Keratinocyte (primary cell): ENCODE measurements at regions not wholly inside any gene's neighbourhood (a gene's known extent, or its start where the extent isn't known, plus 50 kb on each side); places are given as distances from the start of the nearest gene placed in this dataset.

Experiments
- DNase-seq: peaks from one replicate; pipeline ENCODE4 v3.0.0-alpha.2; 2011; ENCODE audit warnings: low read depth, missing footprints, low spot score
- FAIRE-seq: peaks from 2 replicates; lab custom pipeline; 2011; peaks lifted over from hg19 to GRCh38; lab: Jason Lieb, UNC
- H2AFZ ChIP-seq: 2 replicates; pipeline ENCODE4 v1.6.0; 2012; ENCODE audit warnings: low read length, control low read depth, inconsistent platforms; ENCODE audit not compliant: control insufficient read depth
- H3K27ac ChIP-seq: 2 replicates; pipeline ENCODE4 v1.5.1; 2011; ENCODE audit warnings: low read length; ENCODE audit not compliant: control insufficient read depth, insufficient read depth
- H3K27me3 ChIP-seq: 3 replicates; pipeline ENCODE4 v1.6.0; 2011; ENCODE audit warnings: low read length; ENCODE audit not compliant: control insufficient read depth, insufficient read depth; ENCODE audit errors: extremely low read depth
- H3K36me3 ChIP-seq, 2 experiments: 2 replicates in 1 of 2; 3 replicates in 1 of 2; pipeline ENCODE4 v1.5.1; 2011; ENCODE audit warnings: low read length in 2 of 2, mild to moderate bottlenecking in 1 of 2; ENCODE audit not compliant: control insufficient read depth in 2 of 2, insufficient read depth in 2 of 2; ENCODE audit errors: extremely low read depth in 1 of 2
- H3K4me1 ChIP-seq: 3 replicates; pipeline ENCODE4 v1.5.1; 2011; ENCODE audit warnings: low read length; ENCODE audit not compliant: control insufficient read depth, insufficient read depth; ENCODE audit errors: extremely low read depth
- H3K4me2 ChIP-seq: 3 replicates; pipeline ENCODE4 v1.6.0; 2011; ENCODE audit warnings: low read depth, low read length; ENCODE audit not compliant: control insufficient read depth, insufficient read depth; ENCODE audit errors: extremely low read depth
- H3K4me3 ChIP-seq, 3 experiments: fragments of 200-600 bp in 1 of 3; sonication (generic) in 1 of 3; 2 replicates in 2 of 3; 3 replicates in 1 of 3; pipeline ENCODE4 v1.5.1; 2011 to 2016; ENCODE audit warnings: low read length in 3 of 3, mild to moderate bottlenecking in 3 of 3, control low read depth in 2 of 3, inconsistent platforms in 1 of 3, low read depth in 1 of 3, mixed read lengths in 1 of 3, mixed run types in 1 of 3, moderate library complexity in 1 of 3; ENCODE audit not compliant: control insufficient read depth in 2 of 3, insufficient read depth in 2 of 3; ENCODE audit errors: extremely low read depth in 1 of 3
- H3K79me2 ChIP-seq: 2 replicates; pipeline ENCODE4 v1.6.0; 2012; ENCODE audit warnings: low read length; ENCODE audit not compliant: control insufficient read depth, insufficient read depth
- H3K9ac ChIP-seq: 3 replicates; pipeline ENCODE4 v1.6.0; 2011; ENCODE audit warnings: low read length; ENCODE audit not compliant: control insufficient read depth, insufficient read depth; ENCODE audit errors: extremely low read depth
- H3K9me1 ChIP-seq: 3 replicates; pipeline ENCODE4 v1.6.0; 2011; ENCODE audit warnings: low read length; ENCODE audit not compliant: control insufficient read depth, insufficient read depth; ENCODE audit errors: extremely low read depth
- H3K9me3 ChIP-seq: 2 replicates; pipeline ENCODE4 v1.5.1; 2012; ENCODE audit warnings: low read depth, low read length; ENCODE audit not compliant: control insufficient read depth
- H4K20me1 ChIP-seq: 3 replicates; pipeline ENCODE4 v1.6.0; 2011; ENCODE audit warnings: low read length; ENCODE audit not compliant: control insufficient read depth, insufficient read depth; ENCODE audit errors: extremely low read depth
- EZH2 ChIP-seq: IDR thresholded peaks from one replicate; pipeline ENCODE4 v1.6.1; 2012; ENCODE audit warnings: inconsistent platforms, mild to moderate bottlenecking, low read length, moderate library complexity
- dilution Hi-C: fragments of 300-500 bp; cut with MboI; formaldehyde crosslinking; loops from one replicate; pipeline ENCODE4 v1.7.0; 2020; ENCODE audit warnings: low sequenced_read_pairs; ENCODE audit not compliant: extremely low pct_ligation_motif_present
- TF ChIP-seq, protein P1 (sequence below), 3 experiments: IDR thresholded peaks in 1 of 3; conservative IDR thresholded peaks in 1 of 3; optimal IDR thresholded peaks in 1 of 3; 2 replicates in 2 of 3; 3 replicates in 1 of 3; pipeline versions ENCODE3 to v1.5.1; 2011; ENCODE audit warnings: low read length in 3 of 3, mild to moderate bottlenecking in 3 of 3, moderate library complexity in 2 of 3, control low read depth in 1 of 3, inconsistent platforms in 1 of 3; ENCODE audit not compliant: insufficient read depth in 2 of 3; ENCODE audit errors: extremely low read depth in 1 of 3

DNA sequence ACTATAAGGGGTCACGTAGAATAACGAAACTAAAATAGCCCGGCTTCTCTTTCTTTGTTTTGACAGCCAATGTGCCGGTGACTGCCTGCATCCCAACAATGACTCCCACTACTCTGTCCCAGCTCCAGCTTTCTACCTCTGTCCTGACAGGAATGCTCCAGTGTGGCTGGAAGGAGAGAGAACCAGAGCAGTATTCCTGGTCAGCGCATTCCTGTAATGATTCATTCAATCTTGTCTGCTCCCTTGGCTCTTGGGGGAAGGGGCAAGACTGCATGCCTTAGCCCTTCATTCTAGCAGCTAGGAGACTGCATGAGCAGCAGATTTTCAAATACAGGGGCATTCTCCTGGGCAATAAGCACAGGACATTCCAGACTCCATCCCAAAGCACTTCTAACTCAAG lies 132.1 kb upstream of the PRMT6 start:
- FAIRE-seq: no peak
- TF ChIP-seq, protein P1, sequence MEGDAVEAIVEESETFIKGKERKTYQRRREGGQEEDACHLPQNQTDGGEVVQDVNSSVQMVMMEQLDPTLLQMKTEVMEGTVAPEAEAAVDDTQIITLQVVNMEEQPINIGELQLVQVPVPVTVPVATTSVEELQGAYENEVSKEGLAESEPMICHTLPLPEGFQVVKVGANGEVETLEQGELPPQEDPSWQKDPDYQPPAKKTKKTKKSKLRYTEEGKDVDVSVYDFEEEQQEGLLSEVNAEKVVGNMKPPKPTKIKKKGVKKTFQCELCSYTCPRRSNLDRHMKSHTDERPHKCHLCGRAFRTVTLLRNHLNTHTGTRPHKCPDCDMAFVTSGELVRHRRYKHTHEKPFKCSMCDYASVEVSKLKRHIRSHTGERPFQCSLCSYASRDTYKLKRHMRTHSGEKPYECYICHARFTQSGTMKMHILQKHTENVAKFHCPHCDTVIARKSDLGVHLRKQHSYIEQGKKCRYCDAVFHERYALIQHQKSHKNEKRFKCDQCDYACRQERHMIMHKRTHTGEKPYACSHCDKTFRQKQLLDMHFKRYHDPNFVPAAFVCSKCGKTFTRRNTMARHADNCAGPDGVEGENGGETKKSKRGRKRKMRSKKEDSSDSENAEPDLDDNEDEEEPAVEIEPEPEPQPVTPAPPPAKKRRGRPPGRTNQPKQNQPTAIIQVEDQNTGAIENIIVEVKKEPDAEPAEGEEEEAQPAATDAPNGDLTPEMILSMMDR (optimal IDR thresholded peaks at IDR 0.05 in 1 of 3, IDR thresholded peaks at IDR 0.05 in 1 of 3, conservative IDR thresholded peaks at IDR 0.05 in 1 of 3; ENCODE audit: extremely low read depth in 1 of 3, insufficient read depth in 2 of 3, low read length in 3 of 3): no peak
- TF ChIP-seq EZH2: no peak
- dilution Hi-C loops: no loop called here
- H3K27me3 ChIP-seq: no peaks in the 10 kb centered on the region
- no peaks in the 10 kb centered on the region for H3K9me3 ChIP-seq
- no peak overlapping the region for H3K27ac ChIP-seq
- H3K4me1 ChIP-seq: peaks cover 3% of the 10 kb centered on the region
- H3K79me2 ChIP-seq: no peaks in the 10 kb centered on the region
- no peak overlapping the region for H3K9ac ChIP-seq
- no peaks in the 10 kb centered on the region for H4K20me1 ChIP-seq
- DNase-seq: no peak
- no peaks in the 10 kb centered on the region for H3K36me3 ChIP-seq
- H3K4me3 ChIP-seq: no peak overlapping the region
- H3K9me1 ChIP-seq: no peaks in the 10 kb centered on the region
- no peak overlapping the region for H2AFZ ChIP-seq
- H3K4me2 ChIP-seq: no peak overlapping the region

DNA sequence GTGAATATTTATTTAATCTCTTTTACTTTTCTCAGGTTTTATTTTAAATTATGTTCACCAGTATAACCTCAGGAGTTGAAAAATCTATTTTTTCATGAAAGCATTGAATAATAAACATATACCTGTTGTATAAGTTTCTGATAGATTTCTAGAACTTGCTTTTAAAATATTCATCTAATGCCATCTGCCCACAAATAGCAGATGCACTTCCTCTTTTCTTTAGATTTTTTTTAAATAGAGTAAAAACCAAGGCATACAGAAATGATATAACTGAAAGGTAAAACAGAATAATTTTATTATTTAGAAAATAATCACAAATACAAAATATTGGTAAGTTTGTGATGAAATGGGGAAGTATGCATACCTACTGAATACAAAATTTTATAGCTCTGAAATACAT lies 130.7 kb upstream of the PRMT6 start:
- TF ChIP-seq, protein P1 (optimal IDR thresholded peaks at IDR 0.05 in 1 of 3, IDR thresholded peaks at IDR 0.05 in 1 of 3, conservative IDR thresholded peaks at IDR 0.05 in 1 of 3; ENCODE audit: extremely low read depth in 1 of 3, insufficient read depth in 2 of 3, low read length in 3 of 3): no peak
- no peak for TF ChIP-seq EZH2
- Histone ChIP-seq H3K27me3 (no peaks in the 10 kb centered on the region), H3K27ac (no peak overlapping the region), H2AFZ (no peak overlapping the region), H3K9me1 (no peaks in the 10 kb centered on the region), H3K4me2 (no peak overlapping the region), H3K36me3 (no peaks in the 10 kb centered on the region), H3K4me3 (no peak overlapping the region), H3K9ac (no peak overlapping the region), H3K9me3 (no peaks in the 10 kb centered on the region), H4K20me1 (no peaks in the 10 kb centered on the region), H3K4me1 (peaks cover 3% of the 10 kb centered on the region), H3K79me2 (no peaks in the 10 kb centered on the region)
- dilution Hi-C loops: no loop called here
- DNase-seq: no peak
- no peak for FAIRE-seq
